GM23338 (cell line): ENCODE measurements at regions not wholly inside any gene's neighbourhood (a gene's known extent, or its start where the extent isn't known, plus 50 kb on each side); places are given as distances from the start of the nearest gene placed in this dataset.
"Not testable (repeated sequence)": the region's sequence is repeated elsewhere in the genome, so short reads cannot be mapped to it uniquely, and the experiment has no call there.

Experiments
- ATAC-seq: fragments of 200-7000 bp; cut with Tn5 transposase; 3 replicates; pipeline ENCODE4 v1.9.1; 2020
- DNase-seq: peaks from one replicate; pipeline ENCODE4 v3.0.0-alpha.2; 2015; ENCODE audit warnings: low spot score
- H2AFZ ChIP-seq: fragments of 200-600 bp; sonication (generic); 2 replicates; pipeline ENCODE4 v1.8.0; 2016; ENCODE audit warnings: antibody characterized with exemption, mild to moderate bottlenecking, moderate library complexity
- H3F3A ChIP-seq: fragments of 200-600 bp; sonication (generic); replicated peaks from 2 replicates; pipeline ENCODE4 v1.8.0; 2017; ENCODE audit warnings: antibody characterized with exemption, mixed run types, low read depth
- H3K27ac ChIP-seq: fragments of 200-600 bp; sonication (generic); 2 replicates; pipeline ENCODE4 v1.6.1; 2016; ENCODE audit warnings: low read depth
- H3K27me3 ChIP-seq: fragments of 200-600 bp; sonication (generic); 2 replicates; pipeline ENCODE4 v1.8.0; 2016; ENCODE audit warnings: mild to moderate bottlenecking, mixed run types, moderate library complexity; ENCODE audit not compliant: insufficient read depth
- H3K36me3 ChIP-seq: fragments of 200-600 bp; sonication (generic); 2 replicates; pipeline ENCODE4 v1.8.0; 2016; ENCODE audit warnings: mild to moderate bottlenecking; ENCODE audit not compliant: insufficient read depth
- H3K4me1 ChIP-seq: fragments of 200-600 bp; sonication (generic); 2 replicates; pipeline ENCODE4 v1.8.0; 2016; ENCODE audit warnings: mild to moderate bottlenecking, moderate library complexity; ENCODE audit not compliant: insufficient read depth
- H3K4me2 ChIP-seq: fragments of 200-600 bp; sonication (generic); 2 replicates; pipeline ENCODE4 v1.7.1; 2017; ENCODE audit warnings: mixed run types
- H3K4me3 ChIP-seq: fragments of 200-600 bp; sonication (generic); 2 replicates; pipeline ENCODE4 v1.6.1; 2016; ENCODE audit warnings: mixed run types
- H3K79me2 ChIP-seq: fragments of 200-600 bp; sonication (generic); replicated peaks from 2 replicates; pipeline ENCODE4 v1.8.0; 2017; ENCODE audit warnings: mild to moderate bottlenecking; ENCODE audit not compliant: insufficient read depth
- H3K9me2 ChIP-seq: fragments of 200-600 bp; sonication (generic); 2 replicates; pipeline ENCODE4 v1.8.0; 2017; ENCODE audit not compliant: insufficient read depth
- H4K20me1 ChIP-seq: fragments of 200-600 bp; sonication (generic); replicated peaks from 2 replicates; pipeline ENCODE4 v1.8.0; 2017; ENCODE audit warnings: mild to moderate bottlenecking; ENCODE audit not compliant: insufficient read depth
- H3K27ac Mint-ChIP-seq: 2 replicates; pipeline ENCODE4 v1.8.0; 2020; ENCODE audit warnings: inconsistent platforms, mild to moderate bottlenecking, moderate library complexity, mixed read lengths
- H3K27me3 Mint-ChIP-seq: 3 replicates; pipeline ENCODE4 v1.8.0; 2022; ENCODE audit warnings: low read depth, mild to moderate bottlenecking, moderate library complexity, mixed read lengths, inconsistent platforms; ENCODE audit not compliant: insufficient read depth, poor library complexity
- H3K36me3 Mint-ChIP-seq: 3 replicates; pipeline ENCODE4 v1.8.0; 2021; ENCODE audit warnings: low read depth, mild to moderate bottlenecking, inconsistent platforms, moderate library complexity, mixed read lengths
- H3K4me1 Mint-ChIP-seq: 3 replicates; pipeline ENCODE4 v1.8.0; 2020; ENCODE audit warnings: mild to moderate bottlenecking, inconsistent platforms, mixed read lengths
- H3K4me3 Mint-ChIP-seq: 3 replicates; pipeline ENCODE4 v1.8.0; 2021; ENCODE audit warnings: moderate library complexity, mild to moderate bottlenecking, inconsistent platforms, mixed read lengths
- H3K9me3 Mint-ChIP-seq: 3 replicates; pipeline ENCODE4 v1.8.0; 2020; ENCODE audit warnings: moderate library complexity, mild to moderate bottlenecking, inconsistent platforms, mixed read lengths
- CREB1 ChIP-seq: fragments of 250-450 bp; sonication (Bioruptor Pico); IDR thresholded peaks from 2 replicates; pipeline ENCODE4 v1.5.0; 2020; ENCODE audit warnings: low read depth, mild to moderate bottlenecking, moderate library complexity
- EZH2 ChIP-seq: fragments of 200-600 bp; sonication (generic); IDR thresholded peaks from one replicate; pipeline ENCODE4 v1.8.0; 2017; ENCODE audit warnings: antibody characterized with exemption, mild to moderate bottlenecking, low read depth; ENCODE audit not compliant: unreplicated experiment
- EZH2phosphoT487 ChIP-seq: fragments of 200-600 bp; sonication (generic); IDR thresholded peaks from one replicate; pipeline ENCODE4 v1.8.1; 2018; ENCODE audit warnings: antibody characterized with exemption; ENCODE audit not compliant: unreplicated experiment
- NANOG ChIP-seq: IDR thresholded peaks from 2 replicates; pipeline ENCODE4 v1.6.1; 2016; ENCODE audit warnings: antibody characterized with exemption, borderline replicate concordance
- POLR2AphosphoS5 ChIP-seq: IDR thresholded peaks from 2 replicates; pipeline ENCODE4 v1.6.1; 2016; ENCODE audit warnings: antibody characterized with exemption, low read depth
- STAT1 ChIP-seq: IDR thresholded peaks from one replicate; pipeline ENCODE4 v1.6.1; 2016; ENCODE audit warnings: antibody characterized with exemption; ENCODE audit not compliant: unreplicated experiment
- ZNF331 ChIP-seq: fragments of 250-450 bp; sonication (Bioruptor Pico); IDR thresholded peaks from 2 replicates; pipeline ENCODE4 v1.5.0; 2020; ENCODE audit warnings: low read depth, mild to moderate bottlenecking, moderate library complexity
- TF ChIP-seq, protein P1 (sequence below): IDR thresholded peaks from one replicate; pipeline ENCODE4 v1.6.1; 2018; ENCODE audit warnings: antibody characterized with exemption; ENCODE audit not compliant: unreplicated experiment
- TF ChIP-seq, protein P2 (sequence below): IDR thresholded peaks from 2 replicates; pipeline ENCODE4 v1.6.1; 2016; ENCODE audit warnings: antibody characterized with exemption
- TF ChIP-seq, protein P3 (sequence below): fragments of 250-450 bp; sonication (Bioruptor Pico); IDR thresholded peaks from 2 replicates; pipeline ENCODE4 v1.5.0; 2020; ENCODE audit warnings: mild to moderate bottlenecking, moderate library complexity

- TF ChIP-seq, protein P1, sequence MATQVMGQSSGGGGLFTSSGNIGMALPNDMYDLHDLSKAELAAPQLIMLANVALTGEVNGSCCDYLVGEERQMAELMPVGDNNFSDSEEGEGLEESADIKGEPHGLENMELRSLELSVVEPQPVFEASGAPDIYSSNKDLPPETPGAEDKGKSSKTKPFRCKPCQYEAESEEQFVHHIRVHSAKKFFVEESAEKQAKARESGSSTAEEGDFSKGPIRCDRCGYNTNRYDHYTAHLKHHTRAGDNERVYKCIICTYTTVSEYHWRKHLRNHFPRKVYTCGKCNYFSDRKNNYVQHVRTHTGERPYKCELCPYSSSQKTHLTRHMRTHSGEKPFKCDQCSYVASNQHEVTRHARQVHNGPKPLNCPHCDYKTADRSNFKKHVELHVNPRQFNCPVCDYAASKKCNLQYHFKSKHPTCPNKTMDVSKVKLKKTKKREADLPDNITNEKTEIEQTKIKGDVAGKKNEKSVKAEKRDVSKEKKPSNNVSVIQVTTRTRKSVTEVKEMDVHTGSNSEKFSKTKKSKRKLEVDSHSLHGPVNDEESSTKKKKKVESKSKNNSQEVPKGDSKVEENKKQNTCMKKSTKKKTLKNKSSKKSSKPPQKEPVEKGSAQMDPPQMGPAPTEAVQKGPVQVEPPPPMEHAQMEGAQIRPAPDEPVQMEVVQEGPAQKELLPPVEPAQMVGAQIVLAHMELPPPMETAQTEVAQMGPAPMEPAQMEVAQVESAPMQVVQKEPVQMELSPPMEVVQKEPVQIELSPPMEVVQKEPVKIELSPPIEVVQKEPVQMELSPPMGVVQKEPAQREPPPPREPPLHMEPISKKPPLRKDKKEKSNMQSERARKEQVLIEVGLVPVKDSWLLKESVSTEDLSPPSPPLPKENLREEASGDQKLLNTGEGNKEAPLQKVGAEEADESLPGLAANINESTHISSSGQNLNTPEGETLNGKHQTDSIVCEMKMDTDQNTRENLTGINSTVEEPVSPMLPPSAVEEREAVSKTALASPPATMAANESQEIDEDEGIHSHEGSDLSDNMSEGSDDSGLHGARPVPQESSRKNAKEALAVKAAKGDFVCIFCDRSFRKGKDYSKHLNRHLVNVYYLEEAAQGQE, result no peak
- TF ChIP-seq POLR2AphosphoS5, result no peak
- TF ChIP-seq ZNF331 (CRISPR knock-in tag), result no peak
- no peak for TF ChIP-seq STAT1
- TF ChIP-seq EZH2phosphoT487, result no peak
- TF ChIP-seq, protein P2, sequence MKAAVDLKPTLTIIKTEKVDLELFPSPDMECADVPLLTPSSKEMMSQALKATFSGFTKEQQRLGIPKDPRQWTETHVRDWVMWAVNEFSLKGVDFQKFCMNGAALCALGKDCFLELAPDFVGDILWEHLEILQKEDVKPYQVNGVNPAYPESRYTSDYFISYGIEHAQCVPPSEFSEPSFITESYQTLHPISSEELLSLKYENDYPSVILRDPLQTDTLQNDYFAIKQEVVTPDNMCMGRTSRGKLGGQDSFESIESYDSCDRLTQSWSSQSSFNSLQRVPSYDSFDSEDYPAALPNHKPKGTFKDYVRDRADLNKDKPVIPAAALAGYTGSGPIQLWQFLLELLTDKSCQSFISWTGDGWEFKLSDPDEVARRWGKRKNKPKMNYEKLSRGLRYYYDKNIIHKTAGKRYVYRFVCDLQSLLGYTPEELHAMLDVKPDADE, result no peak
- no peak for TF ChIP-seq EZH2
Observed at GRCh38 chr20:22052025-22052650, 346.7 kb downstream of the PAX1 start (continued).

GRCh38 chr20:22045956-22046507 is 340.6 kb downstream of the PAX1 start:
- not testable (repeated sequence) for H3K27me3 ChIP-seq, H3K4me1 ChIP-seq, H3K9me2 ChIP-seq, H4K20me1 ChIP-seq, H3K79me2 ChIP-seq, H3K4me2 ChIP-seq, H3K27me3 Mint-ChIP-seq, H3K4me3 ChIP-seq, ATAC-seq, H3K36me3 ChIP-seq, H3F3A ChIP-seq, H3K4me3 Mint-ChIP-seq, H3K27ac ChIP-seq, H3K27ac Mint-ChIP-seq
- H3K9me3 Mint-ChIP-seq, result peaks cover 24% of the 10 kb centered on the region; the same call in 2 of the 3 replicates
- DNase-seq, result peak; percentile 9
- H2AFZ ChIP-seq, result peak overlapping the region; percentile 83
- H3K4me1 Mint-ChIP-seq, result peaks cover 15% of the 10 kb centered on the region
- H3K36me3 Mint-ChIP-seq, result peaks cover 13% of the 10 kb centered on the region; the same call in 2 of the 3 replicates

DNA sequence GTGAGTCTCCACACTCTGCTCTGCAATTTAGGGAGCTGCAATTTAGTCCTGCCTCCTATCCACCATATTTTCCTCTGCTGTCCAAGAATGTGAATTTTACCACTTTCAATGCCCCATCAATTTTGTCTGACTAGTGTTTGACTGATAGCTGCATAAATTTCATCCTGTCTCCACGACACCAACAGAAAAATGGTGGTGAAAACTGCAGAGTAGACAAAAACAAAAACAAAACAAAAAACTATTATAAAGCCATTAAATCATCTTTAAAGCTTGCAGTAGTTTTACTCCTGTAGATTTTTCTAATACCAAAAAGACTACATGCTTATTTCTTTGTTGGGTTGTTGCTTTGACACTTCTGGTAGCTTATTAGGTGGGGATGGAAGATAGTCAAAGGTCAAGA is 322.0 kb downstream of the PAX1 start:
- Mint-ChIP-seq H3K27ac (no peak overlapping the region), H3K36me3 (no peaks in the 10 kb centered on the region), H3K4me1 (peaks cover 8% of the 10 kb centered on the region), H3K4me3 (no peak overlapping the region), H3K27me3 (peaks cover 1% of the 10 kb centered on the region), H3K9me3 (peaks cover 5% of the 10 kb centered on the region; the same call in 1 of the 3 replicates)
- H2AFZ ChIP-seq, result no peak overlapping the region
- H3F3A ChIP-seq, result no peaks in the 10 kb centered on the region
- H3K36me3 ChIP-seq, result no peaks in the 10 kb centered on the region
- H3K4me3 ChIP-seq, result no peak overlapping the region
- DNase-seq (no peak), ATAC-seq (no peak)
- H3K79me2 ChIP-seq, result no peaks in the 10 kb centered on the region
- H3K9me2 ChIP-seq, result no peaks in the 10 kb centered on the region; the same call in 1 of the 2 replicates
- H3K4me1 ChIP-seq, result 0 out of 2 replicates have a peak, but pooled peaks cover 3% of the 10 kb centered on the region
- H3K27me3 ChIP-seq, result no peaks in the 10 kb centered on the region
- H3K4me2 ChIP-seq, result no peak overlapping the region
- H3K27ac ChIP-seq, result no peak overlapping the region
- H4K20me1 ChIP-seq, result no peaks in the 10 kb centered on the region
- TF ChIP-seq, protein P3, sequence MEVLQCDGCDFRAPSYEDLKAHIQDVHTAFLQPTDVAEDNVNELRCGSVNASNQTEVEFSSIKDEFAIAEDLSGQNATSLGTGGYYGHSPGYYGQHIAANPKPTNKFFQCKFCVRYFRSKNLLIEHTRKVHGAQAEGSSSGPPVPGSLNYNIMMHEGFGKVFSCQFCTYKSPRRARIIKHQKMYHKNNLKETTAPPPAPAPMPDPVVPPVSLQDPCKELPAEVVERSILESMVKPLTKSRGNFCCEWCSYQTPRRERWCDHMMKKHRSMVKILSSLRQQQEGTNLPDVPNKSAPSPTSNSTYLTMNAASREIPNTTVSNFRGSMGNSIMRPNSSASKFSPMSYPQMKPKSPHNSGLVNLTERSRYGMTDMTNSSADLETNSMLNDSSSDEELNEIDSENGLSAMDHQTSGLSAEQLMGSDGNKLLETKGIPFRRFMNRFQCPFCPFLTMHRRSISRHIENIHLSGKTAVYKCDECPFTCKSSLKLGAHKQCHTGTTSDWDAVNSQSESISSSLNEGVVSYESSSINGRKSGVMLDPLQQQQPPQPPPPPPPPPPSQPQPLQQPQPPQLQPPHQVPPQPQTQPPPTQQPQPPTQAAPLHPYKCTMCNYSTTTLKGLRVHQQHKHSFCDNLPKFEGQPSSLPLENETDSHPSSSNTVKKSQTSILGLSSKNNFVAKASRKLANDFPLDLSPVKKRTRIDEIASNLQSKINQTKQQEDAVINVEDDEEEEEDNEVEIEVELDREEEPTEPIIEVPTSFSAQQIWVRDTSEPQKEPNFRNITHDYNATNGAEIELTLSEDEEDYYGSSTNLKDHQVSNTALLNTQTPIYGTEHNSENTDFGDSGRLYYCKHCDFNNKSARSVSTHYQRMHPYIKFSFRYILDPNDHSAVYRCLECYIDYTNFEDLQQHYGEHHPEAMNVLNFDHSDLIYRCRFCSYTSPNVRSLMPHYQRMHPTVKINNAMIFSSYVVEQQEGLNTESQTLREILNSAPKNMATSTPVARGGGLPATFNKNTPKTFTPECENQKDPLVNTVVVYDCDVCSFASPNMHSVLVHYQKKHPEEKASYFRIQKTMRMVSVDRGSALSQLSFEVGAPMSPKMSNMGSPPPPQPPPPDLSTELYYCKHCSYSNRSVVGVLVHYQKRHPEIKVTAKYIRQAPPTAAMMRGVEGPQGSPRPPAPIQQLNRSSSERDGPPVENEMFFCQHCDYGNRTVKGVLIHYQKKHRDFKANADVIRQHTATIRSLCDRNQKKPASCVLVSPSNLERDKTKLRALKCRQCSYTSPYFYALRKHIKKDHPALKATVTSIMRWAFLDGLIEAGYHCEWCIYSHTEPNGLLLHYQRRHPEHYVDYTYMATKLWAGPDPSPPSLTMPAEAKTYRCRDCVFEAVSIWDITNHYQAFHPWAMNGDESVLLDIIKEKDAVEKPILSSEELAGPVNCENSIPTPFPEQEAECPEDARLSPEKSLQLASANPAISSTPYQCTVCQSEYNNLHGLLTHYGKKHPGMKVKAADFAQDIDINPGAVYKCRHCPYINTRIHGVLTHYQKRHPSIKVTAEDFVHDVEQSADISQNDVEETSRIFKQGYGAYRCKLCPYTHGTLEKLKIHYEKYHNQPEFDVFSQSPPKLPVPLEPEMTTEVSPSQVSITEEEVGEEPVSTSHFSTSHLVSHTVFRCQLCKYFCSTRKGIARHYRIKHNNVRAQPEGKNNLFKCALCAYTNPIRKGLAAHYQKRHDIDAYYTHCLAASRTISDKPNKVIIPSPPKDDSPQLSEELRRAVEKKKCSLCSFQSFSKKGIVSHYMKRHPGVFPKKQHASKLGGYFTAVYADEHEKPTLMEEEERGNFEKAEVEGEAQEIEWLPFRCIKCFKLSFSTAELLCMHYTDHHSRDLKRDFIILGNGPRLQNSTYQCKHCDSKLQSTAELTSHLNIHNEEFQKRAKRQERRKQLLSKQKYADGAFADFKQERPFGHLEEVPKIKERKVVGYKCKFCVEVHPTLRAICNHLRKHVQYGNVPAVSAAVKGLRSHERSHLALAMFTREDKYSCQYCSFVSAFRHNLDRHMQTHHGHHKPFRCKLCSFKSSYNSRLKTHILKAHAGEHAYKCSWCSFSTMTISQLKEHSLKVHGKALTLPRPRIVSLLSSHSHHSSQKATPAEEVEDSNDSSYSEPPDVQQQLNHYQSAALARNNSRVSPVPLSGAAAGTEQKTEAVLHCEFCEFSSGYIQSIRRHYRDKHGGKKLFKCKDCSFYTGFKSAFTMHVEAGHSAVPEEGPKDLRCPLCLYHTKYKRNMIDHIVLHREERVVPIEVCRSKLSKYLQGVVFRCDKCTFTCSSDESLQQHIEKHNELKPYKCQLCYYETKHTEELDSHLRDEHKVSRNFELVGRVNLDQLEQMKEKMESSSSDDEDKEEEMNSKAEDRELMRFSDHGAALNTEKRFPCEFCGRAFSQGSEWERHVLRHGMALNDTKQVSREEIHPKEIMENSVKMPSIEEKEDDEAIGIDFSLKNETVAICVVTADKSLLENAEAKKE, result no peak
- no peak for TF ChIP-seq CREB1 (CRISPR knock-in tag)
- TF ChIP-seq NANOG, result no peak
